ENCODE measurements at regions not wholly inside any gene's neighbourhood (a gene's known extent, or its start where the extent isn't known, plus 50 kb on each side); places are given as distances from the start of the nearest gene placed in this dataset.

GRCh38 chr18:55687106-55687505 lies 99.1 kb upstream of the TCF4 start:
- TF ChIP-seq CTCF (conservative IDR thresholded peaks at IDR 0.05 in 1 of 2, IDR thresholded peaks at IDR 0.05 in 1 of 2; ENCODE audit: low read depth in 1 of 2, low read length in 2 of 2) (no peak), EZH2 (IDR thresholded peaks at IDR 0.05; ENCODE audit: low read length, missing control alignments) (no peak)

Measured in fibroblast of lung (primary cell).